ENCODE measurements at regions not wholly inside any gene's neighbourhood (a gene's known extent, or its start where the extent isn't known, plus 50 kb on each side); places are given as distances from the start of the nearest gene placed in this dataset.

GRCh38 chr18:42365591-42365990, 410.6 kb downstream of the PIK3C3 start:
- TF ChIP-seq POLR2A (IDR thresholded peaks at IDR 0.05) (no peak), EP300 (IDR thresholded peaks at IDR 0.05) (no peak)
